Activated CD8-positive, alpha-beta T cell treated with anti-CD3 and anti-CD28 coated beads, Interleukin-2, amount 10 ng/mL, durations not matched to agents 7 days and 5 days (primary cell): ENCODE measurements at regions not wholly inside any gene's neighbourhood (a gene's known extent, or its start where the extent isn't known, plus 50 kb on each side); places are given as distances from the start of the nearest gene placed in this dataset.

Source experiments
- ATAC-seq: fragments of 150-1000 bp; cut with Tn5 transposase; one replicate; pipeline ENCODE4 v1.10.0; 2021; ENCODE audit warnings: moderate library complexity
- CTCF ChIA-PET: fragments of 350-600 bp; sonication (Branson Sonifier 250); formaldehyde crosslinking; loops from one replicate; lab custom pipeline; 2021; ENCODE audit warnings: antibody characterized with exemption; lab: Charles Lee
- POLR2A ChIA-PET: fragments of 350-600 bp; sonication (Branson Sonifier 250); formaldehyde crosslinking; loops from one replicate; lab custom pipeline; 2021; ENCODE audit warnings: antibody characterized with exemption; lab: Charles Lee
- DNase-seq: peaks from one replicate; pipeline ENCODE4 v3.0.0-alpha.2; 2020
- H3K27ac Mint-ChIP-seq: one replicate; pipeline ENCODE4 v1.8.0; 2021; ENCODE audit warnings: mild to moderate bottlenecking, mixed read lengths
- H3K27me3 Mint-ChIP-seq: one replicate; pipeline ENCODE4 v1.8.0; 2021; ENCODE audit warnings: low read depth, mixed read lengths
- H3K36me3 Mint-ChIP-seq: one replicate; pipeline ENCODE4 v1.8.0; 2021; ENCODE audit warnings: low read depth, mixed read lengths
- H3K4me1 Mint-ChIP-seq: one replicate; pipeline ENCODE4 v1.8.0; 2021; ENCODE audit warnings: low read depth, mixed read lengths
- H3K4me3 Mint-ChIP-seq: one replicate; pipeline ENCODE4 v1.8.0; 2021; ENCODE audit warnings: mild to moderate bottlenecking, mixed read lengths
- H3K9me3 Mint-ChIP-seq: one replicate; pipeline ENCODE4 v1.8.0; 2022; ENCODE audit warnings: mixed read lengths; ENCODE audit not compliant: insufficient read depth

DNA sequence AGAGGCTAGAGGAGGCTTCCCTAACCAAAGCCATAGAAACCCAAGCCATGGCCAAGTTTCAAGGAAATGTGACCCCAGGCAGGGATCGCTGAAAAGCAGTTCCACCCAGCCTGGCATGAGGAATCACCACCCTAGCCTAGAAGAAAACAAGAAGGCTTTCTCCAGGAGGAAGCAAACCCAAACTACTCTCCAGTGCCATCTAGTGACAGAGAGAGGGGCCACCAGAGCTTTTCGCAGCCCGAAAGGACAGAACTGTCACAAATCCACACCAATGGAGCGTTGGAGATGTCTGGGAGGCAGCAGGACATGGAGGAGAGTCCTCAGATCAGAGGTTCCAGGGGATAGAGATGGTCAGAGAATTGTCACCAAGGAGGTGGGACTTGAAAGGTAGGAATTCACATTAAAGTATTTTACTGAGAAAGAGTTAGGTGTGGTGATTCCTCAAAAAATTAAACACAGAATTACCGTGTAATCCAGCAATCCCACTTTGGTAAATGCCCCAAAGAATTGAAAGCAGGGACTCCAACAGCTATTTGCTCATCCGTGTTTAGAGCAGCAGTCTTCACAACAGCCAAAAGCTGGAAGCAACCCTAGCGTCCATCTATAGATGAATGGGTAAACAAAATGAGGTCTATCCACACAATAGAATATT, 67.3 kb upstream of the NUP50 start:
- ChIA-PET CTCF (interaction anchor here (0.6 to 1.8 kb wide), 15 partner anchors 12 to 411 kb away, joined by 3 to 10 read pairs (median 4); no protein-coding TSS in a partner anchor), POLR2A (no interaction called here)
- Mint-ChIP-seq H3K36me3 (no peaks in the 10 kb centered on the region), H3K4me1 (no peaks in the 10 kb centered on the region), H3K27ac (no peak overlapping the region), H3K9me3 (no peaks in the 10 kb centered on the region), H3K27me3 (peaks cover 12% of the 10 kb centered on the region), H3K4me3 (no peak overlapping the region)
- DNase-seq (peak; percentile 61), ATAC-seq (peak; percentile 60)

DNA sequence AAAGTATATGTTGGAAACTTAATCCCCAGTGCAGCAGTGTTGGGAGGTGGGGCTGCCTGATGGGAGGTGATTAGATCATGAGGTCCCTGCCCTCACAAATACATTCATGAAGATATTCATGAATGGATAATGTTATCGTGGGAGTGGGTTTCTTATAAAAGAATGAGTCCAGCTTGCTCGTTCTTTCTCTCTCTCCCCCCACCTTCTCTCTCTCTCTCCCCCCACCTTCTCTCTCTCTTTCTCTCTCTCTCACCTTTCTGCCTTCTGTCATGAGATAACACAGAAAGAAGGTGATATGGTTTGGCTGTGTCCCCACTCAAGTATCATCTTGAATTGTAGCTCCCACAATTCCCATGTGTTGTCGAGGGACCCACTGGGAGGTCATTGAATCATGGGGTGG, 66.7 kb upstream of the NUP50 start:
- ChIA-PET POLR2A (no interaction called here), CTCF (interaction anchor here (1.3 to 1.8 kb wide), 4 partner anchors 18 to 412 kb away, joined by 3 to 6 read pairs (median 4); no protein-coding TSS in a partner anchor)
- no peak overlapping the region for H3K4me3 Mint-ChIP-seq
- DNase-seq: no peak
- H3K36me3 Mint-ChIP-seq: no peaks in the 10 kb centered on the region
- peaks cover 13% of the 10 kb centered on the region for H3K27me3 Mint-ChIP-seq
- H3K27ac Mint-ChIP-seq: no peak overlapping the region
- no peaks in the 10 kb centered on the region for H3K9me3 Mint-ChIP-seq
- no peak for ATAC-seq
- H3K4me1 Mint-ChIP-seq: no peaks in the 10 kb centered on the region

DNA sequence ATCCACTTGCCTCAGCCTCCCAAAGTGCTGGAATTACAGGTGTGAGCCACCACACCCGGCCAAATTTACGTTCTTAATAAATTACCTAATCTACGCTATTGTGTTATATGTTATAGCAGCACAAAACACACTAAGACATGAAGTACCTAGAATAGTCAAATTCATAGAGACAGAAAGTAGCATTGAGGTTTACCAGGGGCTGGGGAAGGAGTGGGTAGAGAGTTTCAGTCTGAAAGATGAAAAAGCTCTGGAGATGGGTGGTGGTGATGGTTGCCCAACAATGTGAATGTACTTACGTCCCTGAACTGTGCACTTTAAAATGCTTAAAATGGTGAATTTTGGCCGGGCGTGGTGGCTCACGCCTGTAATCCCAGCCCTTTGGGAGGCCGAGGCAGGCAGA, 65.7 kb upstream of the NUP50 start:
- Mint-ChIP-seq H3K27me3 (peaks cover 15% of the 10 kb centered on the region), H3K9me3 (no peaks in the 10 kb centered on the region), H3K27ac (no peak overlapping the region), H3K4me1 (no peaks in the 10 kb centered on the region), H3K36me3 (no peaks in the 10 kb centered on the region), H3K4me3 (no peak overlapping the region)
- ChIA-PET POLR2A (no interaction called here), CTCF (no interaction called here)
- no peak for DNase-seq
- no peak for ATAC-seq

DNA sequence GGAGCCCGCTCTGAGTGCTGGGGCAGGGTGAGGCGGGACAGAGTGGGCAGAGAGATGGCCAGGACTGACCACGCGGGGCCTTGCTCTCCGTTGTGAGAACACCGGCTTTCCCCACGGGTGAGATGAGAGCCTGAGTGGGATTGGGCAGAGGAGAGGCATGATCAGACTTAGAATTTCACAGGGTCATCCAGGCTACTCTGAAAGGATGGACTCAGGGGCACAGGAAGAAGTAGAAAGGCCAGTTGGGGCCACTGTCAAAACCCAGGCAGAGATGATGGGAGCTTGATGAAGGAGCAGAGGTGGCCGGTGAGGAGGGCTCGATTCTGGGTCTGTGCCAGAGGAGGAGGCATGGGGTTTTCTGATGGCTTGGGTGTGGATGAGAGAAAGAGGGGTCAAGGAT, 63.8 kb upstream of the NUP50 start:
- Mint-ChIP-seq H3K4me3 (no peak overlapping the region), H3K27ac (no peak overlapping the region), H3K36me3 (no peaks in the 10 kb centered on the region), H3K9me3 (no peaks in the 10 kb centered on the region), H3K27me3 (peaks cover 16% of the 10 kb centered on the region), H3K4me1 (no peaks in the 10 kb centered on the region)
- ATAC-seq (no peak), DNase-seq (no peak)
- CTCF ChIA-PET: interaction anchor here (1.2 kb wide), 1 partner anchor 110 kb away, joined by 3 read pairs; no protein-coding TSS in a partner anchor
- POLR2A ChIA-PET: no interaction called here

DNA sequence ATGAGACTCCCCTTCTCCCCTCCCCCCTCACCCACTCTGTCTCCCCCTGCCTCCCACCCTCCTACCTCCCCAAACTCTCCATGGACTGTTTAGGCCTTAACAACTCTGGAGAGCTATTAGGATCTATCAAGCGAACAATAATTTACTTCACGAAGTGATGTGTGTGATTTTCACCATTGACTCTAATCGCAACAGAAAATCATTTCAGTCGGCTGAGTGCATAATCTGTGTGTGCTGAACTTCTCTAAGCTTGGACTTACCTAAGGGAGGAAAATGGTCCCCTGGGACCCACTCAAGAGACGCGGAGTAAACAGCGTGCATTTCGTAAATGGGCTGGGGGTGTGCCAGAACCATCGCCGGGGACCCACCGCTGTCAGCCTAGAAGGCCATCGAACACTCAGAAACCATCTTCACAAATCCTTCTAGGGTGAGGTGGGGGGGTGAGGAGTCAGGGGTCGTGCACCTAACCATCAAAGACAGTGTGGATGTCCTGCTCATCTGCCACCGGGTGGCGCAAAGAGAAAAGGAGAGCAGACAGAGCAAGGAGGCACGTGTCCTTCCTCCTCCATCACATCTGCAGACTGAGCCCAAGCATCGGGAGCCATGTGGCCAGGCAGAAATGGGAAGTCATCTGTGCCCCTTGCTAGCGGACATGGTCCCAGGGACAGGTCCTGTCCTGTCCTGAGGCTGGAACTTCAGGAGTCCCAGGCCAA, 62.1 kb upstream of the NUP50 start:
- H3K4me1 Mint-ChIP-seq: no peaks in the 10 kb centered on the region
- peak; percentile 49 for DNase-seq
- POLR2A ChIA-PET: no interaction called here
- peak; percentile 64 for ATAC-seq
- H3K27ac Mint-ChIP-seq: no peak overlapping the region
- CTCF ChIA-PET: interaction anchor here (0.6 to 1.6 kb wide), 13 partner anchors 14 to 683 kb away, joined by 3 to 11 read pairs (median 3); partner anchors contain the start of gene NUP50
- H3K9me3 Mint-ChIP-seq: no peaks in the 10 kb centered on the region
- no peaks in the 10 kb centered on the region for H3K36me3 Mint-ChIP-seq
- no peak overlapping the region for H3K4me3 Mint-ChIP-seq
- peaks cover 14% of the 10 kb centered on the region for H3K27me3 Mint-ChIP-seq

DNA sequence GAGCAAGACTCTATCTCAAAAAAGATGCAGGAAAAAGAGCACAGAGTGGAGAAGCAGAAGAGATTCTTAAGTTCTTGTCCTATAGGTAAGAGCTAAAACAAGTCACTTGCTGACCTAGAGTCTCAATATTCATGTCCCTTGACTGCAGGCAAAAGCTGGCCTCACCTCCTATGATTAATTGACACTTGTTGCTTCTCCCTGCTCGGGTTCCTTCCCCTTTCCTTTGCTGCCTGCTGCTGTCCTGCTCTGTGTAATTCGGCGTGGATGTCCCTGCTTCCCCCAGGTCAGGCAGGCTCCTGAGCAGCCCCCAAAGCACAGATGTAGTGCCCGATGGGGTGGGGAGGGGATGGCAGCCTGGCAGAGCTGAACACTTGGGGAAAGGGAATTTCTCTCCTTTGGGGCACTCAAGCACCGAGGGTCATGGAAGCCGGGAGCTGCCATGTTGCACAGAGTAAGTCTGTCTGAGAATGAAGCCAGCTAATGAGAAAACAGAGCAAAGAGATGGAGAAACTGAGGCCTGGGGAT, 60.8 kb upstream of the NUP50 start:
- Mint-ChIP-seq H3K4me1 (no peaks in the 10 kb centered on the region), H3K27ac (no peak overlapping the region), H3K9me3 (no peaks in the 10 kb centered on the region), H3K4me3 (no peak overlapping the region), H3K36me3 (no peaks in the 10 kb centered on the region), H3K27me3 (peaks cover 9% of the 10 kb centered on the region)
- ChIA-PET POLR2A (no interaction called here), CTCF (interaction anchor here (0.6 to 1.6 kb wide), 8 partner anchors 9 to 150 kb away, joined by 3 to 11 read pairs (median 3); partner anchors contain the start of gene NUP50)
- ATAC-seq: no peak
- no peak for DNase-seq

DNA sequence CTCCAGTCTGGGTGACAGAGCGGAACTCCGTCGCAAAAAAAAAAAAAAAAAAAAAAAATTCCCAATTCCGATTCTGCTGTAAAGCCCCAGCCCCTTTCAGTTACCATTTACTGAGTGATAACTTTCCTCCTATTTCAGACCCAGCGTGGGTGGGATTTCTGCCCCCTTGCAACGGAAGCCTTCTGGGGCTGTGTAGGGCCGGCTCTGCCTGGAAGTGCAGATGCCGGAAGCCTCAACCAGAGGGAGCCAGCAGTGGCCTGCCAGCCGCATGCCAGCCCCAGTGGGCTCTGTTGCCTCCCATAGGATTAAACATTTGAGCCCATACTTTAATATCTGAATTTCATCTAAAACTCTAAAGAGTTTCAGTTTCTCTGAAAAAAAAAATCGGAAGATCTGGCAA, 60.0 kb upstream of the NUP50 start:
- H3K36me3 Mint-ChIP-seq: no peaks in the 10 kb centered on the region
- H3K27ac Mint-ChIP-seq: no peak overlapping the region
- CTCF ChIA-PET: interaction anchor here (1.4 to 1.6 kb wide), 2 partner anchors 61 to 108 kb away, joined by 3 to 11 read pairs; partner anchors contain the start of gene NUP50
- no peaks in the 10 kb centered on the region for H3K9me3 Mint-ChIP-seq
- peaks cover 9% of the 10 kb centered on the region for H3K27me3 Mint-ChIP-seq
- DNase-seq: no peak
- POLR2A ChIA-PET: no interaction called here
- H3K4me1 Mint-ChIP-seq: no peaks in the 10 kb centered on the region
- H3K4me3 Mint-ChIP-seq: no peak overlapping the region
- ATAC-seq: no peak

DNA sequence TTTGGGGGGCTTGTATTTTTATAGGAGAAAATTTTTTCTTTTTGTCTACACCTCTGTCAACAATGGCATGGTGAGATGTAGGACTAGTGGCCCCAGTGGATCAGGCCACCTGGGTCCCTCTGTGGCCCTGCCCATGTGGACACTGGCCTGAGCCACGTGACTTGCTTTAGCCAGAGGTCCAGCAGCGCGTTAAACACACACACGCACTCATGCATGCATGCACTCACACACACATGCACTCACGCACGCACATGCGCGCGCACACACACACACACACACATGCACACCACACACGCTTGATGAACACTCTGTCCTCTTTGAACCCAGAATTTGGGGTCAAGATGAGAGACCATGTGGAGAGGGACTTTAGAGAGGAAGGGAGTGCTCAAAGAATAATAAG, 59.4 kb upstream of the NUP50 start:
- POLR2A ChIA-PET: no interaction called here
- H3K36me3 Mint-ChIP-seq: no peaks in the 10 kb centered on the region
- DNase-seq: no peak
- ATAC-seq: no peak
- no peaks in the 10 kb centered on the region for H3K9me3 Mint-ChIP-seq
- CTCF ChIA-PET: no interaction called here
- H3K4me3 Mint-ChIP-seq: no peak overlapping the region
- peaks cover 9% of the 10 kb centered on the region for H3K27me3 Mint-ChIP-seq
- H3K27ac Mint-ChIP-seq: no peak overlapping the region
- H3K4me1 Mint-ChIP-seq: no peaks in the 10 kb centered on the region

DNA sequence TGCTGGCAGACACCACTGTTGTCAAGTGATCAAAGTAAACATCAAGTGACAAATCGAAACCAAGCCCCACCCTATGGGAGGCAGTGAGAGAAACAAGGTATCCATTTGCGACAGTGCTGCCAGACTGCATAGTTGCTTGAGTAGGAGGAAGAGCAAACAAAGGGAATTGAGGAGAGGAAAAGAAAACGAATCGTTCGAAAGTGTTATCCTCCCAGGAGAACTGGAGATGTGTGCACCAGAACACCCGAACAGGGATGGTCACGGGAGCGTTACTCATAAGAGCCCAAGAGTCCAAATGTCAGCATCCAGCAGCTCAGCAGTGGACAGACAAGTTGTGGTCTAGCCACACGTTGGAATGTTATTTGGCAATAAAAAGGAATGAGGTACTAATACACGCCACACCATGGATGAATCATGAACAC, 58.4 kb upstream of the NUP50 start:
- Mint-ChIP-seq H3K4me1 (no peaks in the 10 kb centered on the region), H3K36me3 (no peaks in the 10 kb centered on the region), H3K4me3 (no peak overlapping the region), H3K27me3 (peaks cover 6% of the 10 kb centered on the region), H3K27ac (no peak overlapping the region), H3K9me3 (no peaks in the 10 kb centered on the region)
- no peak for DNase-seq
- ChIA-PET CTCF (no interaction called here), POLR2A (no interaction called here)
- ATAC-seq: no peak

DNA sequence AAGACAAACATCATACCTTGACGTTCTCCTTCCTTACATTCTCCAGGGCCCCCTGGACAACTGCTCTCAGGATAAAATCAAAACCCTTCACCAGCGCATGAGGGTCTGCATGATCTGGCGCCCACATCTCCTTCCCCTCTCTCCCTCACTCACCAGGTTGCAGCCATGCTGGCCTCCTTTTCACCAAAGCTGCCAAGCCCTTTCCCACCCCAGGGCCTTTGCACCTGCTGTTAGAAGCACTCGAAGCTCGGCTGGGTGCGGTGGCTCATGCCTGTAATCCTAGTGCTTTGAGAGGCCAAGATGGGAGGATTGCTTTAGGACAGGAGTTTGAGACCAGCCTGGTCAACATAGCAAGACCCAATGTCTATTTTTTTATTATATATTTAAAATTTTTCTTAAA, 56.1 kb upstream of the NUP50 start:
- peaks cover 6% of the 10 kb centered on the region for H3K27me3 Mint-ChIP-seq
- no peaks in the 10 kb centered on the region for H3K4me1 Mint-ChIP-seq
- H3K27ac Mint-ChIP-seq: no peak overlapping the region
- no peaks in the 10 kb centered on the region for H3K36me3 Mint-ChIP-seq
- no peaks in the 10 kb centered on the region for H3K9me3 Mint-ChIP-seq
- no peak overlapping the region for H3K4me3 Mint-ChIP-seq
- POLR2A ChIA-PET: no interaction called here
- CTCF ChIA-PET: no interaction called here
- DNase-seq: no peak
- no peak for ATAC-seq

DNA sequence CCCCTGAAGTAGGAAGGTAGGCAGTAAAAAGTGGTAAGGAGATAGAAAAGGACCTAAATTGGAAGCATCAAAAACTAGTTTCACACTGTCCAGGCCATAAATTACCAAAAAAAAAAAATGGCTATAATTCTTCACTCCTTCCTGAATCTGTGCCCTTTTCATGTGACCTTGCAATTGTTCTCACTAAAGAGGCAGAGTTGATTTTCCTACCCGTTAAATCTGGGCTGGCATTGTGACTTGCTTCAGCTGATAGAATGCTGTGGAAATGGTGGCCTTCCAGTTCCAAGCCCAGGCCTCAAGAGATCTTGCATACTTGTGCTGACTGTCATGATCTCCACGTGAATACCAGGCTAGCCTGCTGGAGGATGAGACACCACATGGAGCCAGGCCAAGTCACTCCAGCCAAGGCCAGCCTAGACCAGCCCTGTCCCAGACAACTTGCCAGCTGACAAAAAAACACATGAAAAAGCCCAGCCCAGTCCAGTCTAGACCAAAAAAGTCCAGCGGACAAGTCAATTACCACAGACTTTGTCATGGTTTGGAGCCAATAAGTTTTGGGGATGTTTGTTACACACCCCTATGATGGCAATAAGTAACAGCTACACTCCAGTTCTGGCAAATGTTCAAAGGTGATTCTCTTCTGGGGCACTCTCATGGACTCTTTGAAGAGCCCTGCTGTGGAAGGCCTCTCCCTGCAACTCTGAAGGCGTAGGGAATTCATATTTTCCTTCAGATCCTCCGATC, 51.4 kb upstream of the NUP50 start:
- ATAC-seq (no peak), DNase-seq (no peak)
- CTCF ChIA-PET: no interaction called here
- H3K27ac Mint-ChIP-seq: no peak overlapping the region
- no peaks in the 10 kb centered on the region for H3K36me3 Mint-ChIP-seq
- H3K9me3 Mint-ChIP-seq: no peaks in the 10 kb centered on the region
- H3K27me3 Mint-ChIP-seq: peaks cover 3% of the 10 kb centered on the region
- POLR2A ChIA-PET: no interaction called here
- H3K4me3 Mint-ChIP-seq: no peak overlapping the region
- H3K4me1 Mint-ChIP-seq: no peaks in the 10 kb centered on the region
